SK-MEL-5 (cell line): ENCODE measurements at regions not wholly inside any gene's neighbourhood (a gene's known extent, or its start where the extent isn't known, plus 50 kb on each side); places are given as distances from the start of the nearest gene placed in this dataset.

Experiments
- DNase-seq: peaks from one replicate; pipeline ENCODE4 v3.0.0-alpha.2; 2016; ENCODE audit warnings: low read depth, low spot score
- in situ Hi-C: cut with HindIII; loops from 2 replicates; pipeline ENCODE4 v1.10.0; 2016; ENCODE audit warnings: low sequenced_read_pairs, high pct_unique_total_duplicates, low pct_unique_long_range_greater_than_20kb

DNA sequence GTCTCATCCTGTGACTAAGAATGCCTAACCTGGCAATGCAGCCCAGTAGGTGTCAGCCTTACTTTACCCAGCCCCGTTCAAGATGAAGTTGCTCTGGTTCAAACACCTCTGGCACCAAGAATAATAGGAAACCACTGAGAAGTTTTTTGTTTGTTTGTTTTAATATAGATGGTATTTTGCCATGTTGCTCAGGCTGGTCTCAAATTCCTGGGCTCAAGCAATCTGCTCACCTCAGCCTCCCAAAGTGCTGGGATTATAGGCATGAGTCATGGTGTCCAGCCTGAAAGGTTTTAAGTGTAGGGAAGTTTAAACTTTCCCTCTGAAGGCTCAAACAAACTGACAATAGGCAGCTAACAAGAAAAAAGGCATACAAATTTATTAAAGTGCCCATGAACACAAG lies 51.2 kb upstream of the ABCC4 start:
- in situ Hi-C loops: no loop called here

GRCh38 chr13:95354156-95354555 lies 52.9 kb upstream of the ABCC4 start:
- DNase-seq: no peak
- in situ Hi-C loops: no loop called here

More for the DNA sequence above, 51.2 kb upstream of the ABCC4 start:
- DNase-seq: no peak

- DNase-seq: peak; percentile 64
- in situ Hi-C loops: no loop called here
Observed at GRCh38 chr13:95354680-95355487, 53.6 kb upstream of the ABCC4 start.

DNA sequence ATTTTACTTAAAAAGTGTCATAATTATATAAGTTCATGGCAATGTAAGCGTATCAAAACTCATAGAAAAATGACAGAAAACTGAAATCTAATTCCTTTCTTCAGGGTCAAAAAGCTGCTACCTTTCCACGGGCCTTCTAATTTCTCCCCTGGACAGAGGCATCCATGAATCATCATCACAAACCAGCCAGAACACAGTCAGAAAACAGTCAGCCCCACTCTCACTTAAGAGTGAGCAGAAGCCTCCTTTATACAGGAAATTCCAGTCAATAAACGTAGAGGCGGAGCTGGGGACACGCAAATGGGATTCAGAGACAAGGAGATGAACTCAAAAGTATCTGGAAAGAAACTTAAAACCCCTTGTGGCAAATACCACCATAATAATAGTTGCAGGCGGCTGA lies 54.2 kb upstream of the ABCC4 start:
- DNase-seq: peak; percentile 42
- in situ Hi-C loops: no loop called here

GRCh38 chr13:95356916-95357315 lies 55.7 kb upstream of the ABCC4 start:
- in situ Hi-C loops: no loop called here
- no peak for DNase-seq

GRCh38 chr13:95357875-95358274 lies 56.6 kb upstream of the ABCC4 start:
- in situ Hi-C loops: no loop called here
- no peak for DNase-seq

- in situ Hi-C loops: no loop called here
- DNase-seq: no peak
Observed at GRCh38 chr13:95360052-95360451, 58.8 kb upstream of the ABCC4 start.

DNA sequence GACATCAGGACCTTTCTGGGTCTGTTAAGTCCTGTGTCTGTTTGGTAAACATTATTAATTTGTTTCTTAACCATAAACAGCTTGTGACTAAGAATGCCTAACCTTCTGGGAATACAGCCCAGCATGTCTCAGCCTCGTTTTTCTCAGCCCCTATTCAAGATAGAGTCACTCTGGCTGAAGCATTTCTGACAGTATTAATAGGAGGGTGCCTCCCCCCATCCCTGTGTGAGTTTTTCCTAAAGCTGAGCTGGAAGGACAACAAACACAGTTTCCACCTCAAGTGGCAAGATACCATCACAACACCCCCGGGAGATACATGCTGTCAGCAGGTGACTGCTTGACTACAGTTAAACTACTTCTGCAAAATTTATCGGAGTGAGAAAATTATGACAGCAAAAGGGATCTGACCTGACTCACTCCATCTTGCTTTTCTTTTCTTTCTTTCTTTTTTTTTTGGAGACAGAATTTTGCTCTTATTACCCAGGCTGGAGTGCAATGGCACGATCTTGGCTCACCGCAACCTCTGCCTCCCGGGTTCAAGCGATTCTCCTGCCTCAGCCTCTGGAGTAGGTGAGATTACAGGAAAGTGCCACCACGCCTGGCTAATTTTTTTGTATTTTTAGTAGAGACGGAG lies 59.3 kb upstream of the ABCC4 start:
- in situ Hi-C loops: no loop called here
- DNase-seq: no peak

DNA sequence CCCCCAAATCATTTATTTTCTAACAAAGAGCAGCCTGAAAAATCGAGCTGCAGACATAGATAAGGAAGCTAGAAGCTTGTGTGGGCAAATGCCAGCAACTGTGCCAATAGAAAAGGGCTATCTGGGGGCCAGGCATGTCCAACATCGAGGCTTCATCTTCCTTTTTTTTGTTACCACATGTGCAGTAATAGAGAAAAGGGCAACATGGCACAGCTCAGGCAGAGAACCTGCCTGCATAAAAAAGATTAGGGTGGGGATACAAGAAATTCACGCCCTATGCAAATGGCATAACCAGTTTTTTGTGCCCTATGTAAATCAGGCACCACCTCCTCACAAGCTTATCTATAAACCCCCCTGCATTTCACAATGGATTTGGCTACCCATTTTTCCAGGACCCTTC lies 60.4 kb upstream of the ABCC4 start:
- in situ Hi-C loops: no loop called here
- no peak for DNase-seq

DNA sequence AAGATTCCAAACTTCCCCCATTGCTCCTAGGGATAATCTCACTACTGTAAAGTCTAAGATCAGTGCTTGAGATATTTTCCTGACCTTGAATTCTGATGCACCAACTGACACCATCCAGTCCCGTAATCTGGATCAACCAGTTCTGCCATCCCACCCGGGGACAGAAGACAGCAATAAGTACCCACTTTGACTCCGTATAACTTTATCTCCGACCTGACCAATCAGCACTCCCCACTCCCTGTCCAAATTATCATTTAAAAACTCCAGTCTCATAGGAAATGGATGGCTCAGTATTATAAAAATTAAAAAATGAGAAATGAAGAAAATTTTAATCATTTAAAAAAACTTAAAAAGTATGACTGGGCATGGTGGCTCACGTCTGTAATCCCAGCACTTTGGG lies 61.4 kb upstream of the ABCC4 start:
- in situ Hi-C loops: no loop called here
- DNase-seq: no peak

- in situ Hi-C loops: no loop called here
- peak; percentile 53 for DNase-seq
Observed at GRCh38 chr13:95367309-95367843, 66.1 kb upstream of the ABCC4 start.

DNA sequence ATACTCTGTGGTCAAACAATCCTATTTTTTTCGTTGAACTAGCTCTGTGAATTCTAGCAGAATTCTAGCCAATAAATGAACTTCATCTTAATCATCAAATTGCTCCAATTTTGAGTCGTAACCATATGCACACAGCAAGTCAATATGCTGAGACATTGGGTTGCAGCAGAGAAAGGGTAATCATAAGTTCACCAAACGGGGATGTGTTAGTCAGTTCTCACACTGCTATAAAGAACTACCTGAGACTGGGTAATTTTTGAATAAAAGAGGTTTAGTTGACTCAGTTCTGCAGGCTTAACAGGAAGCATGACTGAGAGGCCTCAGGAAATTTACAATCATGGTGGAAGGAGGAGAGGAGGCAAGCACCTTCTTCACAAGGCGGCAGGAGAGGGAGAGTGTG lies 67.7 kb upstream of the ABCC4 start:
- no peak for DNase-seq
- in situ Hi-C loops: no loop called here

DNA sequence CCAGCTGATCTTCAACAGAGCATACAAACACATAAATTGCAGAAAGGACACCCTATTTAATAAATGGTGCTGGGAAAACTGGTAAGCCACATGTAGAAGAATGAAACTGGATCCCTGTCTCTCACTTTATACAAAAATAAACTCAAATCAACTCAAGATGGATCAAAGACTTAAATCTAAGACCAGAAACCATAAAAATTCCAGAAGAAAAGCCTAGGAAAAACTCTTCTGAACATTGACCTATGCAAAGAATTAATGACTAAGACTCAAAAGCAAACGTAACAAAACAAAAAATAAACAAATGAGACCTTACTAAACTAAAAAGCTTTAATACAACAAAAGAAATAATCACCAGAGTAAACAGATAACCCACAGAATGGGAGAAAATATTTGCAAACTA lies 74.5 kb upstream of the ABCC4 start:
- no peak for DNase-seq
- in situ Hi-C loops: no loop called here

DNA sequence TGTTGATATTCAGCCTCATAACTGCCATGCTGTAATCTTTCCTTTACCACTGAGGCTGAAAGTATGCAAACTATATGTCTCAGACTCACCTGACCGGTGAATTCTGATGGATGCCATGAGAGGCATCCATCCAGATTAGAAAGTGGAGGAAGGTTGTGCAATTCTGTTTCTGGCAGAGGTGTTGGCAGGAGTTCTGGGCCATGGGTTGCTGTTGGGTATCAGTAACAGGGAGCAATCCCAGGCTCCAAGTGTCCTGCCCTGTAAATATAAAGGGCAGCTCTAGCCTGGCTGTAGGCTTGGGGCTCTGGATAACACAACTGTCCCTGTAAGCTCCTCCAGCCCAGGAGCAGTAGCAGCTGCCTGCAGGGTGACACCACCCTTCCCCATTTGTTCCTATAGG lies 77.4 kb upstream of the ABCC4 start:
- DNase-seq: no peak
- in situ Hi-C loops: no loop called here

DNA sequence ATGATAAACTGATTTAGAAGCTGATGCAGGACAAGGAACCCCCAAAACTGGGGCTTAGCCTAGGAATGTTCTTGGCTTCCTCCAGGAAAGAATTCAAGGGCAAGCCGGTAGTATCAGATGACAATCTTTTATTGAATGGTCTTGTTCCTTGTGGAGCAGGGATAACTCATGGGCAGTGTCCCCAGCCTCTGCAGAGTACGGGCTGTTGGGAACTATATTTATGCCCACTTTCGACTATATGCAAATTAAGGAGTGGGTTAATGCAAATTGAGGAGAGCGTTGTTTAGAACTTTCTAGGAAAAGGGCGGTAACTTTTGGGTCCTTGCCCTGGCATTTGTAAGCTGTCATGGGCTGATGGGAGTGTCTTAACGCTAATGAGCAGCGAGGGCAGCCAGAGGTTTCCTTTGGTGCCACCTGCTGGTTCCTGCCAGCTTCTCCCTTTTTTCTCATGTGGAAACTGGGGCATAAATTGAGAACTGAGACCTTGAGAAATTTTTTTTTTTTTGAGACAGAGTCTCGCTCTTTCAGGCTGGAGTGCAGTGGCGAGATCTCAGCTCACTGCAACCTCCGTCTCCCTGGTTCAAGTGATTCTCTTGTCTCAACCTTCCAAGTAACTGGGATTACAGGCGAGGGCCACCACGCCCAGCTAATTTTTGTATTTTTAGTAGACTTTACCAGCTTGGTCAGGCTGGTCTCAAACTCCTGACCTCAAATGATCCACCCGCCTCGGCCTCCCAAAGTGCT lies 79.4 kb upstream of the ABCC4 start:
- in situ Hi-C loops: no loop called here
- peak; percentile 95 for DNase-seq

GRCh38 chr13:95381212-95381527 lies 79.9 kb upstream of the ABCC4 start:
- DNase-seq: no peak
- in situ Hi-C loops: no loop called here

GRCh38 chr13:95382411-95382810 lies 81.2 kb upstream of the ABCC4 start:
- no peak for DNase-seq
- in situ Hi-C loops: no loop called here

GRCh38 chr13:95382916-95383315 lies 81.7 kb upstream of the ABCC4 start:
- no peak for DNase-seq
- in situ Hi-C loops: no loop called here

DNA sequence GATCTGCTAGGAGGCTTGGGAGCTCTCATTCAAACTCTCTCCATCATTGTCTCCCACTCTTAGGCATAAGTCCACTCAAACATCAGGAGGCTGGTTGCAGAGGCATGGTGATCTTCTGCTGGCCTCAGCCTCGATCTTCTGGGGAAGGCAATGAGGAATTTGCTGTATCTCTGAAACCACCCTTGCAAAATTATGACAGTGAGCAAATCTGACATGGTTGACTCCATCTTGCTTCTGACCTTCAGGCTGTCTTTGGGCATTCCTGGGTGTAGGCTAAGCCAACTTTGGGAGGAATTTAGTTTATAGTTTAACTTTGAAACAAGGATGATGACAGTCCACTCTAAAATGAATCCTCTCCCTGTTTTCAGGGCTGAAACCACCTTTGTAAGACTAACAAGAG lies 84.1 kb upstream of the ABCC4 start:
- in situ Hi-C loops: no loop called here
- no peak for DNase-seq
